SIG-M5 treated with dmso at 0.1 percent for 504 hours (cell line): ENCODE measurements at regions not wholly inside any gene's neighbourhood (a gene's known extent, or its start where the extent isn't known, plus 50 kb on each side); places are given as distances from the start of the nearest gene placed in this dataset.

ENCODE experiments used
- DNase-seq: peaks from one replicate; lab custom pipeline; 2025; ENCODE audit not compliant: unreplicated experiment; lab: John Stamatoyannopoulos, UW

GRCh38 chr12:123078120-123078465, 72.8 kb downstream of the PITPNM2 start:
- DNase-seq, result no peak

DNA sequence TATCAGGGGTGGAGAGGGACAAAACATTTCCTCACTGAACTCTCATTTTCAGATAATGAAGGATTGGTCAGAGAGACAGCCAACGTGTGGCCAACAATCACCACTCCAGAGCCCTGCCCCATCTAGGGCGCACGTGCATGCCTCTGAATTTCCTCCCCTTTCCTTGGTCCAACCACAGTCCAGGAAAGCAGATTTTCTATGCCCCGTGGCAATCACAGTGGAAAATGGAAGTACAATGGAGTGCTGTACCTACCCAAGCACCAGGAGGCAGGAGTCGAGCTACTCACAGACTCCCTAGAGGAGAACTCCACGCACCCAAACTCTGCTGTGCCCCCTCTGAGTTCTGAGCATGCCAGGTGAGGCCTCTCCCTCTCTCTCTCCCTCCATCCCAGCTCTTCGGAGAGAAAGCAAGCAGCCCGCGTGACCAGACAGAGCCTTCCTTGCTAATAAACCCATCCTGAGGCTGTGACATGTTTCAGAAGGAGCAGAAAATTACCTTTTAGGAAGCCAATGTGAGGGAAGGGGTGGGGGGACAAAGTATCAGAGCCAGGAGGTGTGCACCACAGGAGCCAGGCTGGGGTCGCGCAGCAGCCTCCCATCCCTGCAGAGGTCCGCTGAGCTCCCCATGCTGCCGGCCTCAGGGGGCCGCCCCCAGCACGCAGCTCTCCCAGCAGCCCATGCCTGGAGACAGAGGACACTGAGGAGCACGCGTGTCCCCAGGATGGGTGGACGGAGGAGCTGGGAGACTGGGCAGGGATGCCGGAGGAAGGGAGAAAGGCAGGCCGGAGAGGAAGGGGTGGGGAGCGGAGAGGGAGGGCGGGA, 73.4 kb downstream of the PITPNM2 start:
- DNase-seq, result no peak

- DNase-seq, result peak; percentile 30
These were observed 74.1 kb downstream of the PITPNM2 start for GRCh38 chr12:123076604-123077297.

- DNase-seq, result peak; percentile 42
These were observed 75.2 kb downstream of the PITPNM2 start for GRCh38 chr12:123075646-123076171.

DNA sequence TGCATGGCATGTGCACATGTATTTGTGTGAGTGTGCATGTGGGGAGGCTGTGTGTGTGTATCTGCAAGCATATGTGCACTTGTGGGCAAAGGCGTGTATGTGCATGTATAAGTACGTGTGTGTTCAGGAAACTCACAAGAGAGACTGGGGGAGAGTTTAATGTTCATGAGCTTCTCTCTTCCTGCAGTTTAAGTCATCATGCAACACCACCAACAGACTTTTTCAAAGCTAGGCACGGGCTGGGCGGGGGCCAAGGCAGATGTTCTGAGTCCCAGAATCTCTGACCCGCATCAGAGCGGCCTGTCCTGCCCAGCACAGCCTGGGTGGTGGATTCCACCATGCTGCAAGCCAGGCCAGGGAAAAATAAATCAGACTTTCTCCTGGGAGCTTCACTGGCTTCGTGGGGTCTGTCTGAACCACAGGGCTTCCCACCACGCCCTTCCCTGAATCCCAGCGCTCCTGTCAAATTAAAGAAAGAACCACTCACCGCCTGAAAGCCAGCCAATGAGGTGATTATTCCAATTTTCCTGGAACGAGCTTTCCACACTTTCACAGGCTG, 75.7 kb downstream of the PITPNM2 start:
- DNase-seq, result no peak

- no peak for DNase-seq
These were observed 76.7 kb downstream of the PITPNM2 start for GRCh38 chr12:123073962-123074801.

DNA sequence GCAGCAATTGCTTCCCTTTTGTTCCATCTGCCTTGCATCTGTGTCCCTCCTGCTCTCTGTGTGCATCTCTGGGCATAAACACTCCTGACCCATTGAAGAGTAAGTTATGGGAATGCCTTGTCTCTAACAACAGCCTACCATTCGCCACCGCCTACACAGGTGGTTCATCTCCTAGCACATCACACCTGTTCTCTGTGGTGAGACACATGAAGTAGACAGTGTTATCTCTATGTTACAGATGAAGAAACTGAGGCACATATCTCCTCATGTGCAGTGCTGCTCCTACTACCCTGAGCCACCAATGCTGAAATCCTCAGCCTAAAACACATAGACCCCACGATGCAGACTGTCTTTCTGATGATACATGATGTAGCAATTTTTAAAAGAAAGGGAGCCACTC, 77.6 kb downstream of the PITPNM2 start:
- no peak for DNase-seq

GRCh38 chr12:123071857-123072256, 79.0 kb downstream of the PITPNM2 start:
- DNase-seq, result no peak

DNA sequence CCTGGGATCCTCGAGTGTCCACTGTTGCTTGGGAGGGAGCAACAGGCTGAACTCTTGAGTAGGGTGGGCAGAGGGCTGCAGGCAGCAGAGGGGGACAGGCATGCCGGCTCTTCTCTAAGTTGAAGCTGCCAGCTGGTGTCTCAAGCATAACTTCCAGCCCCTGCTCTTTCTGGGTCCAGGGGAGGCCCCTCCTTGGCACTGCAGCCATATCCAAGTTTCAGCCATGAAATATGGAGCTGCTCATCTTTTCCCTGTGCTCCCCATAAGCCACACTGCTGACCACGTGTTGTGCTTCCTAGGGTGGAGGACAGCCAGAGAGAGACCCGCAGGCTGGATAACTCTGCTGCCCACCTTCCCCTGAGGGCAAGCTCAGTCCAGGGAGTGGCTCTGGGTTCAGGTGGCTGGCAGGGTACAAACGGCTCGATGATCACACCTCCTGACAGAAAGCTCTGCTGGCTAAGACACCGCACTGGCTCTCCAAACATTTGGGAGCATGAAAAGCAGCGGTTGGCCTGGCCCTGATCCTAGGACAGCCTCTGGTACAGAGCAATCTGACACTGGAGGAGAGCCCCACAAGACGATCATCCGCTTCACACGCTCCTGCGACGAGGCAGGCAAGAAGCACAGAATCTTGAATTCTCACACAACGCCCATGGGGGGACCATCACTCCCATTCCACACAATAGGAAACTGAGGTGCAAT, 79.6 kb downstream of the PITPNM2 start:
- no peak for DNase-seq

- peak; percentile 41 for DNase-seq
These were observed 80.4 kb downstream of the PITPNM2 start for GRCh38 chr12:123070267-123071081.

GRCh38 chr12:123069436-123070266, 81.2 kb downstream of the PITPNM2 start:
- DNase-seq, result no peak

DNA sequence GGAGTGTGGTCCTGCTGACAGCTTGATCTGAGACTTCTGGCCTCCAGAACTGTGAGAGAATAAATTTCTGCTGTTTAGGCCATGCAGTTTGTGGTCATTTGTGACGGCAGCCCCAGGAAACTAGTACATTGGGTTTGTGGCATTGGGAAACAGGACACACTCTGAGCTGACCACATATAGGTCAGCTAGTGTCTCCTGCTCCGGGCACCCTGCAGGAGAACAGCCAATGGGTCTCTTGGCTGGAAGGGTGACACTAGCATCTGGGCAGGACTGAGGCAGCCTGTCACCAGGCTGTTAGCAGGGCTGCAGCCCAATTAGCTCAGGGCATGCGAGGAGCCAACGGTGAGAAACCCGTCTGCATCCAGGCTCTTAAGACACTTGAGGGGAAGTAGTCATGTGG, 83.2 kb downstream of the PITPNM2 start:
- no peak for DNase-seq

DNA sequence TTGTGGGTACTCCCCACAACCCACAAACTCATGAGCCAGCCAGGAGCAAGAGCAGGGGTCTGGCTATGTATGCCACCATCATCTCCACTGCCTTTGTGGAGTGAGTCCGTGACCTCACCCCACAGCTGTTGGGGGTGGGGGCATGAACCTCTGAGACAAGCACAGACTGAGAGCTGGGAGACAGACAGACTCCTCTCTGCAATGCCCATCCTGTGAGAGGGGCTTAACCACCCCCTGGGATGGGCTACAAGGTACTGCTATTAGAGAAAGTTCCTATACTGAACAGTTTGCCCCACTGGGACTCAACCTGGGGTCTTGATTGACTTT, 84.5 kb downstream of the PITPNM2 start:
- DNase-seq, result no peak

GRCh38 chr12:123065676-123066383, 85.1 kb downstream of the PITPNM2 start:
- DNase-seq, result no peak

DNA sequence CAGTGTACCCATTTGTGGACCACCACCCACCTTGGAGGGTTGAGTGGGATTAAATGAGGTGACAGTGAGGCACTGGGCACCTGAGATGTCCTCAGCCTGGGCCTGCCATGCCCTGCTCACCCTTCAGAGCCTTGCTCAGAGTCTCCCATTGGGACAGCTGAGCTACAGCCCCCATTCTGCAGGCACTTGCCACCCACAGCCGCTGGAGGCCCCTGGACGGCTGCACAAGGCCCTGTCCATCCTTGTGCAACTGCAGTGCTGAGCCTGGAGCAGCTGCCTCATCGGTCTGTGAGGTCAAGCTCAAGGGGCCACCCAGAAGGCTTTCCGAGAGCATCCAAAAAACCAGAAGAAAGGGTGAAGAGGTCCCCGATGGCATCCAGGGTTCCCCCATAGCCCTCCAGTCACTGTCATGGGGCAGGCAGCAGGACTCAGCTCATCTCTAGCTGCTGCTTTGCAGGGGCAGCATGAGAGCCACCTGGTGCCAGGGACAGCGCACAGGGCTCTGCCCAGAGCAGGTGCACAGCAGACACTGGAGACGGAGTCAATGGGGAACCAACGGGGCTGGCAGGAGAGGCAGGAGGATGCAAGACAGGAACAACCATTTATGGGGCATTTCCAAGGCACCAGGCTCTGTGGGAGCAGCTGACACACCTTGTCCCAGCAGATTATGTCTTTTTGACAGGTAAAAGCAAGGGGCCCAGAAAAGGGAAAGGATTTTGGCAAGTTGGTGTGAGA, 84.6 kb downstream of the ARL6IP4 start:
- DNase-seq, result no peak

- no peak for DNase-seq
These were observed 83.9 kb downstream of the ARL6IP4 start for GRCh38 chr12:123064366-123064765.

- peak; percentile 68 for DNase-seq
These were observed 83.1 kb downstream of the ARL6IP4 start for GRCh38 chr12:123063535-123063934.
